ENCODE measurements at regions not wholly inside any gene's neighbourhood (a gene's known extent, or its start where the extent isn't known, plus 50 kb on each side); places are given as distances from the start of the nearest gene placed in this dataset.

- Histone ChIP-seq H3K4me1 (no peaks in the 10 kb centered on the region), H3K36me3 (no peaks in the 10 kb centered on the region), H3K9me3 (no peaks in the 10 kb centered on the region), H3K27ac (no peak overlapping the region), H3K9ac (ENCODE audit: low read depth in 2 of 2, low read length in 2 of 2) (no peak overlapping the region), H3K4me3 (no peak overlapping the region), H3K27me3 (no peaks in the 10 kb centered on the region)
- intact Hi-C loops (cut with DNase I): no loop called here
- DNase-seq: no peak
- no peak for TF ChIP-seq CTCF (IDR thresholded peaks at IDR 0.05)
Measured at GRCh38 chr10:125419146-125419545, 258.8 kb upstream of the CTBP2 start.

- no peaks in the 10 kb centered on the region for H3K4me1 ChIP-seq
- H3K36me3 ChIP-seq: no peaks in the 10 kb centered on the region
- no peak overlapping the region for H3K4me3 ChIP-seq
- intact Hi-C loops (cut with DNase I): no loop called here
- H3K9ac ChIP-seq (ENCODE audit: low read depth in 2 of 2, low read length in 2 of 2): no peak overlapping the region
- H3K27ac ChIP-seq: no peak overlapping the region
- H3K9me3 ChIP-seq: no peaks in the 10 kb centered on the region
- no peaks in the 10 kb centered on the region for H3K27me3 ChIP-seq
- DNase-seq: no peak
- no peak for TF ChIP-seq CTCF (IDR thresholded peaks at IDR 0.05)
Measured at GRCh38 chr10:125417605-125418004, 257.2 kb upstream of the CTBP2 start.

GRCh38 chr10:125415964-125416363 is 255.6 kb upstream of the CTBP2 start:
- TF ChIP-seq CTCF (IDR thresholded peaks at IDR 0.05): no peak
- intact Hi-C loops (cut with DNase I): no loop called here
- Histone ChIP-seq H3K36me3 (no peaks in the 10 kb centered on the region), H3K4me1 (no peaks in the 10 kb centered on the region), H3K27me3 (no peaks in the 10 kb centered on the region), H3K9me3 (no peaks in the 10 kb centered on the region), H3K4me3 (no peak overlapping the region), H3K9ac (ENCODE audit: low read depth in 2 of 2, low read length in 2 of 2) (no peak overlapping the region), H3K27ac (no peak overlapping the region)
- DNase-seq: no peak

GRCh38 chr10:125415006-125415633 is 254.8 kb upstream of the CTBP2 start:
- Histone ChIP-seq H3K27ac (no peak overlapping the region), H3K9me3 (no peaks in the 10 kb centered on the region), H3K4me3 (no peak overlapping the region), H3K27me3 (no peaks in the 10 kb centered on the region), H3K36me3 (no peaks in the 10 kb centered on the region), H3K9ac (ENCODE audit: low read depth in 2 of 2, low read length in 2 of 2) (no peak overlapping the region), H3K4me1 (no peaks in the 10 kb centered on the region)
- intact Hi-C loops (cut with DNase I): no loop called here
- no peak for TF ChIP-seq CTCF (IDR thresholded peaks at IDR 0.05)
- no peak for DNase-seq

GRCh38 chr10:125411724-125412123 is 251.4 kb upstream of the CTBP2 start:
- H3K4me1 ChIP-seq: no peaks in the 10 kb centered on the region
- H3K4me3 ChIP-seq: no peak overlapping the region
- no peak for DNase-seq
- H3K27ac ChIP-seq: no peak overlapping the region
- no peaks in the 10 kb centered on the region for H3K27me3 ChIP-seq
- no peaks in the 10 kb centered on the region for H3K36me3 ChIP-seq
- TF ChIP-seq CTCF (IDR thresholded peaks at IDR 0.05): no peak
- no peaks in the 10 kb centered on the region for H3K9me3 ChIP-seq
- H3K9ac ChIP-seq (ENCODE audit: low read depth in 2 of 2, low read length in 2 of 2): no peak overlapping the region
- intact Hi-C loops (cut with DNase I): no loop called here

Measured in colonic mucosa (tissue), 4 donors.